ENCODE measurements at regions not wholly inside any gene's neighbourhood (a gene's known extent, or its start where the extent isn't known, plus 50 kb on each side); places are given as distances from the start of the nearest gene placed in this dataset.

DNA sequence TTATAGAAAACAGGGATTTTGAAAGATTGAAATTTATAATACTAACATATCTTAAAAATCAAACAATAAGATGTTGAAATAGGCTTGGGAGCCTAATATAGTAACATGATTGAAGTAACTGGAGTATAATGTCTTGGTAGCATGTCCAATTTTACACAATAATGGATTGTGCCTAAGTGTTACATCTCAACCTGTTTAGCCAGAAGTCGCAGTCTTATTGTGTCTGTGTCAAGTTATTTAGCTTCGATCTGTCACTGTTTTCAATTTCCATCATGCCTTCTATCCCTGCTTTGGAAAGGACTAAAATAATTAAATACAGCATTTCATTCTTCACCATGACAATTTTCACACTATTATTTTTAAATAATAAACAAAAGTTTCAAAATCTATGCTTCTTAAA, 1352.2 kb downstream of the SI start:
- H3K27me3 ChIP-seq: no peaks in the 10 kb centered on the region
- H3K36me3 ChIP-seq: no peaks in the 10 kb centered on the region
- no peak overlapping the region for H3K4me3 ChIP-seq
- H3K4me1 ChIP-seq: no peaks in the 10 kb centered on the region
- DNase-seq (no peak), ATAC-seq (no peak)
- TF ChIP-seq, protein P1, sequence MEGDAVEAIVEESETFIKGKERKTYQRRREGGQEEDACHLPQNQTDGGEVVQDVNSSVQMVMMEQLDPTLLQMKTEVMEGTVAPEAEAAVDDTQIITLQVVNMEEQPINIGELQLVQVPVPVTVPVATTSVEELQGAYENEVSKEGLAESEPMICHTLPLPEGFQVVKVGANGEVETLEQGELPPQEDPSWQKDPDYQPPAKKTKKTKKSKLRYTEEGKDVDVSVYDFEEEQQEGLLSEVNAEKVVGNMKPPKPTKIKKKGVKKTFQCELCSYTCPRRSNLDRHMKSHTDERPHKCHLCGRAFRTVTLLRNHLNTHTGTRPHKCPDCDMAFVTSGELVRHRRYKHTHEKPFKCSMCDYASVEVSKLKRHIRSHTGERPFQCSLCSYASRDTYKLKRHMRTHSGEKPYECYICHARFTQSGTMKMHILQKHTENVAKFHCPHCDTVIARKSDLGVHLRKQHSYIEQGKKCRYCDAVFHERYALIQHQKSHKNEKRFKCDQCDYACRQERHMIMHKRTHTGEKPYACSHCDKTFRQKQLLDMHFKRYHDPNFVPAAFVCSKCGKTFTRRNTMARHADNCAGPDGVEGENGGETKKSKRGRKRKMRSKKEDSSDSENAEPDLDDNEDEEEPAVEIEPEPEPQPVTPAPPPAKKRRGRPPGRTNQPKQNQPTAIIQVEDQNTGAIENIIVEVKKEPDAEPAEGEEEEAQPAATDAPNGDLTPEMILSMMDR (IDR thresholded peaks at IDR 0.05): no peak
- TF ChIP-seq POLR2A (IDR thresholded peaks at IDR 0.05): no peak
- no peaks in the 10 kb centered on the region for H3K9me3 ChIP-seq
- no peak overlapping the region for H3K27ac ChIP-seq
- intact Hi-C loops (cut with DNase I): no loop called here
- 34% methylated on average over 2 of the region's 2 CpGs for WGBS (ENCODE audit: insufficient coverage, low coverage, low lambda C conversion rate, missing lambda C conversion rate)

DNA sequence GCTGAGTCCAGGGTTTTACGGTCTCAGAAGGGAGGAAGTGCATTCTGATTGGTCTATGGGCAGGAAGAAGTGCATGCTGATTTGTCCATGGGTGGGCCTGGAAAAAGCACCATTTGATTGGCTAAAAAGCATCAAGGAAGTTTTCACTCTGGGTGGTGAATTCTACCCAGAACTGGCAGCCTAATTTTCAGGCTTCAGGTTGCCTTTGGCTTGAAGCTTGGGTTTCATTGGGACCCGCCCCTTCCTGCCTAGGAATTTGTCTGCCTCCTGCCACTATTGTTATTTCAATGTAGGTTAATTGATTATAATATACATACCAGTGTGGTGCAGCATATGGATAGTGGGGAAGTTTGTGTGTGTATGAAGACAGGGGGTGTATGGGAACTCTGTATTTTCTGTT, 1355.9 kb downstream of the SI start:
- no peak for TF ChIP-seq POLR2A (IDR thresholded peaks at IDR 0.05)
- TF ChIP-seq, protein P1 (IDR thresholded peaks at IDR 0.05): no peak
- no peak overlapping the region for H3K27ac ChIP-seq
- no peaks in the 10 kb centered on the region for H3K4me1 ChIP-seq
- no peaks in the 10 kb centered on the region for H3K9me3 ChIP-seq
- no peak for ATAC-seq
- H3K4me3 ChIP-seq: no peak overlapping the region
- 29% methylated on average over 1 of the region's 2 CpGs for WGBS (ENCODE audit: insufficient coverage, low coverage, low lambda C conversion rate, missing lambda C conversion rate)
- DNase-seq: no peak
- H3K36me3 ChIP-seq: no peaks in the 10 kb centered on the region
- intact Hi-C loops (cut with DNase I): no loop called here
- H3K27me3 ChIP-seq: no peaks in the 10 kb centered on the region

DNA sequence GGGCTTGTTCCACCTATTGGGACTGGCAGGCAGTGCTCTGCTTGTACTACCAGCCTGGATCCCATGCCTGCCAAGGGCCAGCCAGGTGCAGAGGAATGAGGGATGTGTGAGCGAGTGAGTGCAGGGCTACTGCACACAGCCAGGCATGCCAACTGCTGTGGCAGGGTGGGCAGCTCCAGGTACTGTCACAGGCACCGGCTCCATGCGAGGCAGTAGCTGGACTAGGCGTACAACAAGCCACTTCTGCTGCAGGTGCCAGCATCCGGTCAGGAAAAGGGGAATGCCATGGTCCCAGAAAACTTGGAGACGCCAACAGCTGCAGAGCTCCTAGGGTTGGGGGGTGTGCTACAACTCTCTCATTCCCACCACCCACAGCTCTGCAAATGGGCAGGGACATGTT, 1356.7 kb downstream of the SI start:
- DNase-seq (no peak), ATAC-seq (no peak)
- no peaks in the 10 kb centered on the region for H3K27me3 ChIP-seq
- no peak overlapping the region for H3K27ac ChIP-seq
- no peaks in the 10 kb centered on the region for H3K36me3 ChIP-seq
- intact Hi-C loops (cut with DNase I): no loop called here
- H3K4me1 ChIP-seq: no peaks in the 10 kb centered on the region
- no peak overlapping the region for H3K4me3 ChIP-seq
- WGBS (ENCODE audit: insufficient coverage, low coverage, low lambda C conversion rate, missing lambda C conversion rate): no CpG with 5 or more reads among the region's 6 CpGs
- TF ChIP-seq POLR2A (IDR thresholded peaks at IDR 0.05): no peak
- TF ChIP-seq, protein P1 (IDR thresholded peaks at IDR 0.05): no peak
- H3K9me3 ChIP-seq: no peaks in the 10 kb centered on the region

DNA sequence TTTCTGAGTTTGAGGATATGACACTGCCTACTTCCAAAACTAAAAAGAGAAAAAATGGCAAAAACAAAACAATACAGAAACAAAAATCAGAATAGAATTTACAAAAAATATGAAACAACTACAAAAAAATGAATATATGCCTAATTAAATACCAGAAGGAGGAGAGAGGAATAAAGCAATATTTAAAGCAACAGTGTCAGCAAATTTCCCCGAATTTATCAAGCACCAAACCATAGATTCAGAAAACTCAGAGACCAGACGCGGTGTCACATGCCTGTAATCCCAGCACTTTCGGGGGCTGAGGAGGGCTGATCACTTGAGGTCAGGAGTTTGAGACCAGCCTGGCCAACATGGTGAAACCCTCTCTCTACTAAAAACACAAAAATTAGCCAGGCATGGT, 1360.9 kb downstream of the SI start:
- WGBS (ENCODE audit: insufficient coverage, low coverage, low lambda C conversion rate, missing lambda C conversion rate): 62% methylated on average over 4 of the region's 4 CpGs
- no peak overlapping the region for H3K4me3 ChIP-seq
- DNase-seq (no peak), ATAC-seq (no peak)
- no peaks in the 10 kb centered on the region for H3K27me3 ChIP-seq
- H3K27ac ChIP-seq: no peak overlapping the region
- H3K4me1 ChIP-seq: no peaks in the 10 kb centered on the region
- TF ChIP-seq, protein P1 (IDR thresholded peaks at IDR 0.05): no peak
- TF ChIP-seq POLR2A (IDR thresholded peaks at IDR 0.05): no peak
- no peaks in the 10 kb centered on the region for H3K9me3 ChIP-seq
- H3K36me3 ChIP-seq: no peaks in the 10 kb centered on the region
- intact Hi-C loops (cut with DNase I): no loop called here

DNA sequence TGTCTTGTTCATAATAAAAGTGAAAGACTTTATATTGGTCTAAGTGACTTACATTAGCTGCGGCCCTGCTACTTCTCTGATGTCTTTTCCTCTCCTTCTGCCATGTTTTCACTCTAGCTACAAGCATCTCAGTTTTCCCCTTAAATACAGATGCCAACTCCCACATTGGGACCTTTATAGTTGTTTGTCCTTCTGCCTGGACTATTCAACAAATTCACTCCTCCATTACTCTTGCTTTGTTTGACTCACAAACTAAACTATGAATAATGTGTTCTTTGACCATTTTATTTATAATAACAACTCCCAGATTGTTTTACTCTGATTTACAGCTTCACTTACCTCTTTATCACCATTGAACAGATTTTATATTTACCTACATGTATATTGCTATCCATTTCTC, 1369.9 kb downstream of the SI start:
- WGBS (ENCODE audit: insufficient coverage, low coverage, low lambda C conversion rate, missing lambda C conversion rate): 50% methylated on average over 1 of the region's 1 CpG
- Histone ChIP-seq H3K36me3 (no peaks in the 10 kb centered on the region), H3K4me3 (no peak overlapping the region), H3K27me3 (no peaks in the 10 kb centered on the region), H3K27ac (no peak overlapping the region), H3K4me1 (no peaks in the 10 kb centered on the region), H3K9me3 (no peaks in the 10 kb centered on the region)
- intact Hi-C loops (cut with DNase I): no loop called here
- no peak for ATAC-seq
- no peak for DNase-seq
- no peak for TF ChIP-seq POLR2A (IDR thresholded peaks at IDR 0.05)
